Osteocyte (in vitro differentiated cells): ENCODE measurements at regions not wholly inside any gene's neighbourhood (a gene's known extent, or its start where the extent isn't known, plus 50 kb on each side); places are given as distances from the start of the nearest gene placed in this dataset.

Experiments used
- DNase-seq: peaks from one replicate; pipeline ENCODE4 v3.0.0; 2021; ENCODE audit warnings: mixed read lengths; ENCODE audit not compliant: unreplicated experiment; ENCODE audit errors: extremely low spot score
- H3K27ac Mint-ChIP-seq: one replicate; pipeline ENCODE4 v1.8.0; 2021; ENCODE audit warnings: mild to moderate bottlenecking, mixed read lengths; ENCODE audit not compliant: unreplicated experiment
- H3K27me3 Mint-ChIP-seq: one replicate; pipeline ENCODE4 v1.8.0; 2021; ENCODE audit warnings: mixed read lengths; ENCODE audit not compliant: unreplicated experiment
- H3K36me3 Mint-ChIP-seq: one replicate; pipeline ENCODE4 v1.8.0; 2021; ENCODE audit warnings: mixed read lengths; ENCODE audit not compliant: unreplicated experiment
- H3K4me1 Mint-ChIP-seq: one replicate; pipeline ENCODE4 v1.8.0; 2021; ENCODE audit warnings: mixed read lengths; ENCODE audit not compliant: unreplicated experiment
- H3K4me3 Mint-ChIP-seq: one replicate; pipeline ENCODE4 v1.8.0; 2021; ENCODE audit warnings: mild to moderate bottlenecking, moderate library complexity, mixed read lengths; ENCODE audit not compliant: unreplicated experiment
- H3K9me3 Mint-ChIP-seq: one replicate; pipeline ENCODE4 v1.8.0; 2021; ENCODE audit warnings: mixed read lengths; ENCODE audit not compliant: unreplicated experiment
- CTCF ChIP-seq: fragments of 200-600 bp; sonication (generic); IDR thresholded peaks from 2 replicates; pipeline ENCODE4 v1.5.0; 2021; ENCODE audit warnings: antibody characterized with exemption, mild to moderate bottlenecking, moderate library complexity

GRCh38 chr5:8826508-8826907 lies 719.4 kb downstream of the SEMA5A start:
- DNase-seq = no peak
- Mint-ChIP-seq H3K27ac (peak overlapping the region; percentile 81), H3K4me1 (peaks cover 57% of the 10 kb centered on the region), H3K36me3 (peaks cover 9% of the 10 kb centered on the region), H3K4me3 (no peak overlapping the region), H3K9me3 (peaks cover 18% of the 10 kb centered on the region), H3K27me3 (no peaks in the 10 kb centered on the region)
- no peak for TF ChIP-seq CTCF

- peaks cover 26% of the 10 kb centered on the region for H3K9me3 Mint-ChIP-seq
- H3K4me1 Mint-ChIP-seq = peaks cover 57% of the 10 kb centered on the region
- no peak for DNase-seq
- TF ChIP-seq CTCF = no peak
- H3K27me3 Mint-ChIP-seq = no peaks in the 10 kb centered on the region
- peaks cover 9% of the 10 kb centered on the region for H3K36me3 Mint-ChIP-seq
- H3K27ac Mint-ChIP-seq = peak overlapping the region; percentile 81
- peak overlapping the region; percentile 59 for H3K4me3 Mint-ChIP-seq
These were observed 718.2 kb downstream of the SEMA5A start for GRCh38 chr5:8827696-8828095.

- H3K4me3 Mint-ChIP-seq = peak overlapping the region; percentile 59
- no peak for DNase-seq
- H3K27me3 Mint-ChIP-seq = no peaks in the 10 kb centered on the region
- H3K9me3 Mint-ChIP-seq = peaks cover 29% of the 10 kb centered on the region
- peaks cover 9% of the 10 kb centered on the region for H3K36me3 Mint-ChIP-seq
- H3K4me1 Mint-ChIP-seq = peaks cover 57% of the 10 kb centered on the region
- no peak for TF ChIP-seq CTCF
- H3K27ac Mint-ChIP-seq = peak overlapping the region; percentile 81
These were observed 717.1 kb downstream of the SEMA5A start for GRCh38 chr5:8828596-8829322.

- peaks cover 57% of the 10 kb centered on the region for H3K4me1 Mint-ChIP-seq
- peaks cover 29% of the 10 kb centered on the region for H3K9me3 Mint-ChIP-seq
- no peaks in the 10 kb centered on the region for H3K27me3 Mint-ChIP-seq
- peaks cover 9% of the 10 kb centered on the region for H3K36me3 Mint-ChIP-seq
- H3K4me3 Mint-ChIP-seq = no peak overlapping the region
- no peak for DNase-seq
- H3K27ac Mint-ChIP-seq = peak overlapping the region; percentile 81
- no peak for TF ChIP-seq CTCF
These were observed 716.4 kb downstream of the SEMA5A start for GRCh38 chr5:8829323-8830029.

GRCh38 chr5:8831251-8831650 lies 714.6 kb downstream of the SEMA5A start:
- H3K27me3 Mint-ChIP-seq = no peaks in the 10 kb centered on the region
- no peak overlapping the region for H3K27ac Mint-ChIP-seq
- no peak for TF ChIP-seq CTCF
- DNase-seq = no peak
- H3K36me3 Mint-ChIP-seq = peaks cover 9% of the 10 kb centered on the region
- no peak overlapping the region for H3K4me3 Mint-ChIP-seq
- H3K4me1 Mint-ChIP-seq = peaks cover 43% of the 10 kb centered on the region
- peaks cover 29% of the 10 kb centered on the region for H3K9me3 Mint-ChIP-seq
